Fibroblast of the aortic adventitia (primary cell): ENCODE measurements at regions not wholly inside any gene's neighbourhood (a gene's known extent, or its start where the extent isn't known, plus 50 kb on each side); places are given as distances from the start of the nearest gene placed in this dataset.

Source experiments
- DNase-seq: peaks from one replicate; pipeline ENCODE4 v3.0.0-alpha.2; 2010; ENCODE audit warnings: low read depth
- H3K4me3 ChIP-seq: 2 replicates; pipeline ENCODE4 v1.5.1; 2011; ENCODE audit warnings: low read depth, mild to moderate bottlenecking, control low read depth, low read length, moderate library complexity
- TF ChIP-seq, protein P1 (sequence below): IDR thresholded peaks from 2 replicates; pipeline ENCODE4 v1.5.1; 2011; ENCODE audit warnings: mild to moderate bottlenecking, low read length, control low read depth, inconsistent platforms; ENCODE audit not compliant: insufficient read depth

GRCh38 chr6:84906514-84906913 lies 142.1 kb upstream of the TBX18 start:
- no peak for DNase-seq
- H3K4me3 ChIP-seq: no peak overlapping the region
- TF ChIP-seq, protein P1, sequence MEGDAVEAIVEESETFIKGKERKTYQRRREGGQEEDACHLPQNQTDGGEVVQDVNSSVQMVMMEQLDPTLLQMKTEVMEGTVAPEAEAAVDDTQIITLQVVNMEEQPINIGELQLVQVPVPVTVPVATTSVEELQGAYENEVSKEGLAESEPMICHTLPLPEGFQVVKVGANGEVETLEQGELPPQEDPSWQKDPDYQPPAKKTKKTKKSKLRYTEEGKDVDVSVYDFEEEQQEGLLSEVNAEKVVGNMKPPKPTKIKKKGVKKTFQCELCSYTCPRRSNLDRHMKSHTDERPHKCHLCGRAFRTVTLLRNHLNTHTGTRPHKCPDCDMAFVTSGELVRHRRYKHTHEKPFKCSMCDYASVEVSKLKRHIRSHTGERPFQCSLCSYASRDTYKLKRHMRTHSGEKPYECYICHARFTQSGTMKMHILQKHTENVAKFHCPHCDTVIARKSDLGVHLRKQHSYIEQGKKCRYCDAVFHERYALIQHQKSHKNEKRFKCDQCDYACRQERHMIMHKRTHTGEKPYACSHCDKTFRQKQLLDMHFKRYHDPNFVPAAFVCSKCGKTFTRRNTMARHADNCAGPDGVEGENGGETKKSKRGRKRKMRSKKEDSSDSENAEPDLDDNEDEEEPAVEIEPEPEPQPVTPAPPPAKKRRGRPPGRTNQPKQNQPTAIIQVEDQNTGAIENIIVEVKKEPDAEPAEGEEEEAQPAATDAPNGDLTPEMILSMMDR: no peak

DNA sequence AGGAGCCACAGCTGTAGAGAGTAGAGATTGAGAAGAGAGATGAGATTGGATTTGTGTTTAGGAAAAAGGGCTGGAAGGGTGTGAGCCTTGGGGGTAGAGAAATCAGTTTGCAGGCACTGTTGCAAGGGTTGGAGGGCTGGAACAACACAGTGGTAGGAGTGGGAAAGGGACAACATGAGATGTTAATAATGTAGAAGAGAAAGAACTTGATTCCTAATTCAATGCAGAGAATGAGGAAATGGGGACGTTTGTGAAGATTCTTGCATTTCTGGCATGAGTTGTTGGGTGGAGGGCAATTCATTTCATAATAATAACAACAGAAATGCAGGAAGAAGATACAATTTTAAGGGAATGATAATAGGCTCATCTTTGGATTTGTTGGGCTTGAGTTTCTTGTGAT lies 141.4 kb upstream of the TBX18 start:
- no peak overlapping the region for H3K4me3 ChIP-seq
- DNase-seq: no peak
- TF ChIP-seq, protein P1: no peak

- H3K4me3 ChIP-seq: no peak overlapping the region
- TF ChIP-seq, protein P1: no peak
- no peak for DNase-seq
Observed at GRCh38 chr6:84902354-84902928, 138.0 kb upstream of the TBX18 start.

- no peak overlapping the region for H3K4me3 ChIP-seq
- peak; percentile 46 for DNase-seq
- TF ChIP-seq, protein P1: no peak
Observed at GRCh38 chr6:84897988-84898594, 133.7 kb upstream of the TBX18 start.

- H3K4me3 ChIP-seq: no peak overlapping the region
- no peak for DNase-seq
- TF ChIP-seq, protein P1: no peak
Observed at GRCh38 chr6:84897011-84897410, 132.6 kb upstream of the TBX18 start.

- no peak overlapping the region for H3K4me3 ChIP-seq
- TF ChIP-seq, protein P1: no peak
- peak; percentile 15 for DNase-seq
Observed at GRCh38 chr6:84892671-84893070, 128.3 kb upstream of the TBX18 start.
